DMS 273 (cell line): ENCODE measurements at regions not wholly inside any gene's neighbourhood (a gene's known extent, or its start where the extent isn't known, plus 50 kb on each side); places are given as distances from the start of the nearest gene placed in this dataset.

Source experiments
- DNase-seq: peaks from one replicate; lab custom pipeline; 2025; ENCODE audit not compliant: unreplicated experiment; lab: John Stamatoyannopoulos, UW

- no peak for DNase-seq
Measured at GRCh38 chr12:107396991-107397390, 288.6 kb upstream of the PWP1 start.

GRCh38 chr12:107397890-107398500, 287.6 kb upstream of the PWP1 start:
- DNase-seq = peak; percentile 22

GRCh38 chr12:107399046-107399445, 286.6 kb upstream of the PWP1 start:
- DNase-seq = no peak

DNA sequence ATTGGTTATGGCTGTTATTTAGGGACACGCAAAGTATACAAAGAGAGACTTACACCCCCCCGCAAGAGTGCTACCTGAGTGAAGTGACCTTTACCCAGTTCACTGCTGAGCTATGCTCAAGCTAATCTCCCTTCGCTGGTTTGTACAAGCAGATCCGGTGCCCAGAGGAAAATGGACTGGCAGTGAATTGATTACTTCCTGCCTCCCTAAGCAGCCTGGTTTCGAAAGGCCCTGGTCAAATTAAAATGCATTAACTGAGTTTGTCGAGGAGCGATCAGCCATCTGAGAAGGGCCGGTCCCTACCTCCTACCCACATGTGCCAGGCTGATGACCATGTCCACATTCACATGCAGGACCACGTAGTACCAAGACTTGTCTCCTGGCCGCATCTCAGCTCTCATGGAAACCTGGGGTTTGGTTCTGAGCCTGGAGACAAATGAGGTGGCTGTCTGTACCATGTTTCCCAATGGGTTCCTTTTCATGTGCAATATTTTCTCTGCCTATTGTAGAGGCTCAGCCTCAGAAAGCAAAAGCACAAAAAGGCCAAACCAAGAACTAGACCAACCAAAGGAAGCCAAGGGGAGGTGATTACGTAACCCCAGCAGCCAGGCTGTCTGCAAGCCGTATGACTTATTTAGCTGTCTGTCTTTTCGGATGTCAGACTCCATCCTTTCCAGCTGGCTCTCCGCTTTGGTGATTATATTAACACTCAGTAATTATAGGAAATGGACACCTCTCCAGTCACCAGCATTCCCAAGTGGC, 284.7 kb upstream of the PWP1 start:
- peak; percentile 46 for DNase-seq

GRCh38 chr12:107402041-107403022, 283.3 kb upstream of the PWP1 start:
- peak; percentile 69 for DNase-seq

DNA sequence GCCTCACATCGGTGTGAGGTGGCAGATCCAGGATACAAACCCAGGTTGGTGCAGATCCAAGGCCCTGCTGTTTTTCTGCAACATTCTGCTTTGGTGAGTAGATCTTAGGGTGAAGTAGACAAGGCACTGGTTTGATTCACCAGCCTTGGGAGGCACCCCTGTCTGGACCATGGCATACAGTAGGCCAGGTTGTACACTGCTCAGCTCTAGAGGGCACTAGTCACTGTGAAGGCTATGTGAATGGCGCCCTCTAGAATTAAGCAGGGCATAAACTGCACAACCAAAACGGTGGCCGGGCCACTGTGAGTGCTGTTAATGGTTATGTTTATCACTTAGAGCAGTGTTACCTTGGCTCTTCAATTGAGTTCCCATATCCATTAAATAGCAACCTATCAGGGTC, 280.6 kb upstream of the PWP1 start:
- DNase-seq = peak; percentile 72

DNA sequence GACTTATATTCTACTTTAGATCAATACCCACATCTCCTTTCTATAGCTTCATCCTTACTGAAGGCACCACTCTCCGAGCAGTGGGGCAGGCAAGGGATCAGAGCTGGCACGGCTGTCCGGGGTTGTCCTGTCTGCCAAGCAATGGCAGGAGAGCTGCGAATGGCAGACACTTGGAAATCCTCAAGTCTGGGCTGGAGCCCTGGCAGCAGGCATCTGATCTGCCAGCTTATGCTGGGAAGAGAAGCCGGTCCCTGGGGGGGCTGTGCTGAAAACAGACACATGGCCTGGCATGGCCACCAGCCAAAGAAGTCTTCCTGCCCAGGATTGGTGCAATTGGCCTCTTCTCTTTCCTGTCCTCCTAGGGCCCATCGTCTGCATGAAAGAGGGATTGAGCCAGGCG, 280.2 kb upstream of the PWP1 start:
- DNase-seq = peak; percentile 89

DNA sequence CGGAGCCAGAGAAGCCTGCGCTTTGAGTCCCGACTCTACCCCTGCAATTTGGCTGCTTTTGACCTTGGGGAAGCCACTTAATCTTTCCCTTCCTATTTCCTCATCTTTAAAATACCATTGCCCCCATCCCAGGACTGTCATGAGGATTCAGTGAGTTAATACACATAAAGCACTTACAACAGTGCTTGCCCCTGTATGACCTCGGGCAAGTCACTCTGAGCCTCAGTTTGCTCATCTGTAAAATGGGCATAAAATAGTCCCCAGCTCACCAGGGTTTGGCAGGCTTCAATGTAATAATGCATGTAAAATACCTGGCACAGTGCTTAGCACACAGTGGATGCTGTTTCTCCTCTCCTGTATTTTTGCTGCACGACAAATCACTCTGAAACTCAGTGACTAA, 278.7 kb upstream of the PWP1 start:
- no peak for DNase-seq

- DNase-seq = no peak
Measured at GRCh38 chr12:107411792-107412535, 273.6 kb upstream of the PWP1 start.

- DNase-seq = no peak
Measured at GRCh38 chr12:107415071-107415470, 270.5 kb upstream of the PWP1 start.

DNA sequence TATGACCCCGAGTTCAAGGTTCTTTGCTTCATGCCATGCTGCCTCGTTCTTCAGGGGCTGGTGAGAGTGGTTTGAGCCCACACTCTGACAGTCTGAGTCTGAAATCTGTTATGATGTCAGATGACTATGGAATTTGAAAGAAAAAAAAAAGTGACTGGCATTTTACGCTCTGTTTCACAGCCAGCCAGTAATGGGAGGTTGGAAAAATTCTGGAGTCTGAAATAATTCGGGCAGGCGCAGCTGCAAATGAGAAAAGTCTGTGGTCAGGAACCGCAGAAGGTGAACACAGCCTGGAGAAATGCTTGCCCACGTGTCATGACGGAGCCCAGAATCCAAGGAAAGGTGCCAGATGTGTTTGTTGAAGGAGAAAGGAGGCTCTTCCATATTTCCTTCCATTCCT, 269.8 kb upstream of the PWP1 start:
- no peak for DNase-seq

- DNase-seq = no peak
Measured at GRCh38 chr12:107417004-107417403, 268.6 kb upstream of the PWP1 start.

- peak; percentile 78 for DNase-seq
Measured at GRCh38 chr12:107418981-107419380, 266.6 kb upstream of the PWP1 start.

DNA sequence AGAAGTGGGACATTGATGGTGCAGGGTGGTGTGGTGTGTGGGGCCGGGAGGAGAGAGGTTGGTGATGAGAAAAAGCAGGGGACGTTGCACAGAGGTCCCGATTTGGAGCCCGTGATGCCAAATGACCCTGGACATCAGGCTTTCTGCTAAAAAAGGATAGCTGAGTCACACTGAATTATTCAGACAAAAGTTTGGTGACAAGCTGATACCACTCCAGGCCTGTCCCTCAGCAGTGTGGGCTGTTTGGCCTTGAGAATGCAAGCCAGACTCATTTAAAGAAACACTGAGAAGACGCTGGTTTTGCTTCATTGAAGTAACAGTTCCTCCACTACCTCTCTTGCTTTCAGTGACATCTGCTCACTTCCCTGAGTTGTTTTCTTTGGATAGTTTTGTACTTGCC, 262.1 kb upstream of the PWP1 start:
- DNase-seq = no peak

- DNase-seq = no peak
Measured at GRCh38 chr12:107429006-107429705, 256.4 kb upstream of the PWP1 start.

GRCh38 chr12:107431942-107432341, 253.7 kb upstream of the PWP1 start:
- DNase-seq = no peak

- DNase-seq = no peak
Measured at GRCh38 chr12:107435072-107435471, 250.5 kb upstream of the PWP1 start.

DNA sequence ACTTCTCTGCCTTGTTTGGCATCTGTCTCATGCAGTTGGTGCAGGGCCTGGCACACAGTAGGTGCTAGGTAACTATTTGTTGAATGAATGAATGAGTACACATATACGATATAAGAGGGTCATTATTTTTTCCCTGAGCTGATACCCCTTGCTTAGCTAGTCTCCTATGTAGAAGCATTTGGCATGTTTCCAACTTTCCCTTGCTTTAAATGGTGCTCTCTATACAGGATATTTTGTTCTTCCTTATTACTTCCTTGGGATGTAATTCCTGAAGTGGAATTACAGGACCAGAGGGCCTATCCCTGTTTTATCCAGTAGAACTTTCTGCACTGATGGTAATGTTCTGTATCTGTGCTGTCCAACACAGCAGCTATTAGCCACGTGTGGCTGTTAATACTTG, 250.1 kb upstream of the PWP1 start:
- peak; percentile 13 for DNase-seq

DNA sequence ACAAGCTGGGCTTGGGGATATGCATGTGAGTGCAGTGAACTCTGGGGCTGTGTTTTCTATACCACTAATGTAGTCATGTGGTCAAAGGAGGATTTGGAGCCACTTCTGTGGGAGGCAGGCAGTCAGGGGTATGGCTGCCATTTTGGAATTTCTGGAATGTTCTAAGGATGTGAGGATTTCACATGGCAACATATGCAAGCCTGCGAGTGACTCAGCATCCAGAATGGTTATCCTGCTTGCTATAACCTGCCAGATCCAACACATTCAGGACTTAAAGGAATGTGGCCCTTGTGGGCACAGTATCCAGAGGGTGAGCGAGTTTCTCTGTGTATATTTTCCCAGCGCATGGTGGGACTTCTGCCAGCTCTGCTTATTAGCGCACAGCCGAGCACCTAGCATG, 249.2 kb upstream of the PWP1 start:
- DNase-seq = no peak

DNA sequence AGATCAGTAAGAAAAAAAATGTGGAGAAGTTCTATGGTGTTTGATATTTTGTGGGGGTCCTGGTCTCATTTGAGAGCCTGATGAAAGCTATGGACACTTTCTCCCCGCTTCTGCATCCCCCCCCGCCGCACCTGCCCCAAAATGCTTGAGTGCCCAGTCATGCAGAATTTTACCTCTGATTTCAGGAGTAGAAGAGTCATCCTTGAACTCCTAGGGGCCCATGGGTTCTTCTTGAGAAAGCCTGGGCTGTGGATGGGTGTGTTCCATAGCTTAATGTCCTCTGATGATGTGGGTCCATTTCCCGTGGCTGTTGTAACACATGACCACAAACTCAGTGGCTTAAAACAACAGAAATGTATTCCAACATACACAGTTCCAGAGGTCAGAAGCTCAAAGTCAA, 248.8 kb upstream of the PWP1 start:
- no peak for DNase-seq
